Lower lobe of right lung (tissue), 2 donors: ENCODE measurements at regions not wholly inside any gene's neighbourhood (a gene's known extent, or its start where the extent isn't known, plus 50 kb on each side); places are given as distances from the start of the nearest gene placed in this dataset.
A peak's percentile ranks its signal among the peaks of the same experiment; 100 is the strongest.

ENCODE experiments used
- ATAC-seq, 2 donors: fragments of 200-7000 bp; cut with Tn5 transposase; one replicate each; pipeline ENCODE4 v1.9.1; 2020 to 2022; ENCODE audit warnings: mild to moderate bottlenecking in 2 of 2, moderate library complexity in 2 of 2
- DNase-seq: peaks from one replicate; pipeline ENCODE4 v3.0.0-alpha.2; 2020
- H3K27ac ChIP-seq: fragments of 200-600 bp; one replicate; pipeline ENCODE4 v1.8.0; 2022
- H3K27me3 ChIP-seq: fragments of 200-600 bp; one replicate; pipeline ENCODE4 v1.8.0; 2022; ENCODE audit warnings: low read depth
- H3K36me3 ChIP-seq: fragments of 200-600 bp; one replicate; pipeline ENCODE4 v1.8.0; 2022; ENCODE audit warnings: mild to moderate bottlenecking
- H3K4me1 ChIP-seq: fragments of 200-600 bp; one replicate; pipeline ENCODE4 v1.8.0; 2022
- H3K4me3 ChIP-seq: fragments of 200-600 bp; one replicate; pipeline ENCODE4 v1.8.0; 2022; ENCODE audit warnings: mild to moderate bottlenecking
- H3K9me3 ChIP-seq: fragments of 200-600 bp; one replicate; pipeline ENCODE4 v1.8.0; 2022
- intact Hi-C: fragments of 100-400 bp; cut with DNase I; formaldehyde crosslinking; loops from one replicate; pipeline ENCODE4 v1.11.0; 2022
- TF ChIP-seq, protein P1 (sequence below): fragments of 200-600 bp; IDR thresholded peaks from one replicate; pipeline ENCODE4 v1.8.0; 2022; ENCODE audit warnings: antibody characterized with exemption, mild to moderate bottlenecking
- donor health status: DM: no; HTN: yes; CAD: no; lungs with severe emphysema.

DNA sequence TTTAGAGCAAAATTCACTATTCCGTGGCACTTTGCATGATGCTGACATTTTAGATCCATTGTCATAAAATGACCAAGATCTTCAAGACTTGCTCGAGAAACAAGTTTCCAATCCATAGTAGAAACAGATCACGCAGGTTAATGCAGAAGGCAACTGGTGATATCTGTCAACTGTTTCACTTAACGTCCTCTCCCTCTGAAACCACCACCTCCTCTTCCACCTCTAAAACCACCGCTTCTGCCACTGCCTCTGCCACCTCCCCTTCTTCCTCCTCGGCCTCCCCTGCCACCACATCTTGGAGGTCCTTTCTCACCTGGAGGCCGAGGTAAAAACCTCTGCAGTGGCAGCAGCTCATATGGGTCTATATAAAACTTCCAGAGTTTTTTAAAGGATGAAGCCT is 84.6 kb upstream of the IRF2 start:
- no peaks in the 10 kb centered on the region for H3K9me3 ChIP-seq
- H3K4me1 ChIP-seq = no peaks in the 10 kb centered on the region
- TF ChIP-seq, protein P1, sequence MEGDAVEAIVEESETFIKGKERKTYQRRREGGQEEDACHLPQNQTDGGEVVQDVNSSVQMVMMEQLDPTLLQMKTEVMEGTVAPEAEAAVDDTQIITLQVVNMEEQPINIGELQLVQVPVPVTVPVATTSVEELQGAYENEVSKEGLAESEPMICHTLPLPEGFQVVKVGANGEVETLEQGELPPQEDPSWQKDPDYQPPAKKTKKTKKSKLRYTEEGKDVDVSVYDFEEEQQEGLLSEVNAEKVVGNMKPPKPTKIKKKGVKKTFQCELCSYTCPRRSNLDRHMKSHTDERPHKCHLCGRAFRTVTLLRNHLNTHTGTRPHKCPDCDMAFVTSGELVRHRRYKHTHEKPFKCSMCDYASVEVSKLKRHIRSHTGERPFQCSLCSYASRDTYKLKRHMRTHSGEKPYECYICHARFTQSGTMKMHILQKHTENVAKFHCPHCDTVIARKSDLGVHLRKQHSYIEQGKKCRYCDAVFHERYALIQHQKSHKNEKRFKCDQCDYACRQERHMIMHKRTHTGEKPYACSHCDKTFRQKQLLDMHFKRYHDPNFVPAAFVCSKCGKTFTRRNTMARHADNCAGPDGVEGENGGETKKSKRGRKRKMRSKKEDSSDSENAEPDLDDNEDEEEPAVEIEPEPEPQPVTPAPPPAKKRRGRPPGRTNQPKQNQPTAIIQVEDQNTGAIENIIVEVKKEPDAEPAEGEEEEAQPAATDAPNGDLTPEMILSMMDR = no peak
- no peaks in the 10 kb centered on the region for H3K27me3 ChIP-seq
- ATAC-seq (no peak), DNase-seq (no peak)
- intact Hi-C loops = no loop called here
- no peak overlapping the region for H3K27ac ChIP-seq
- no peak overlapping the region for H3K4me3 ChIP-seq
- no peaks in the 10 kb centered on the region for H3K36me3 ChIP-seq

DNA sequence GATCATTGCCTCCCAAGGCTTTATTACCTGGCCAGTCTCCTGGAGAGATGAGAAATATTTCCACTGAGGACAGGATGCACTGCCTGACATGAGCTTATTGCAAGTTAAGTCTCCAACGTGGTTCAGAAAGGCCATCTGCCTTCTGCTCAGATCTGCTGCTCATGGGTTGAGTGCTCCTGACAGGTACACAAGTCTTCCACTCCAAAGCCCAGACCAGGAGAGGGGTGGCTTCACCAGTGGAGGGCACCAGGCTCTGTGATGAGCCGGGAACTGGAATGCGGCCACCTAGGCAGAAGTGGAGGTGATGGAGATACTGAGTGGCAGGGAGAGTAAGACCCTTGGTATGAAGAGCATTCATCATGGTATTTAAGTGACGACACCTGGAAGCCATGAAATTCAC is 79.5 kb upstream of the IRF2 start:
- Histone ChIP-seq H3K36me3 (no peaks in the 10 kb centered on the region), H3K4me1 (no peaks in the 10 kb centered on the region), H3K9me3 (no peaks in the 10 kb centered on the region), H3K27ac (no peak overlapping the region), H3K4me3 (no peak overlapping the region), H3K27me3 (no peaks in the 10 kb centered on the region)
- DNase-seq = no peak
- TF ChIP-seq, protein P1 = no peak
- ATAC-seq = no peak
- intact Hi-C loops = no loop called here

DNA sequence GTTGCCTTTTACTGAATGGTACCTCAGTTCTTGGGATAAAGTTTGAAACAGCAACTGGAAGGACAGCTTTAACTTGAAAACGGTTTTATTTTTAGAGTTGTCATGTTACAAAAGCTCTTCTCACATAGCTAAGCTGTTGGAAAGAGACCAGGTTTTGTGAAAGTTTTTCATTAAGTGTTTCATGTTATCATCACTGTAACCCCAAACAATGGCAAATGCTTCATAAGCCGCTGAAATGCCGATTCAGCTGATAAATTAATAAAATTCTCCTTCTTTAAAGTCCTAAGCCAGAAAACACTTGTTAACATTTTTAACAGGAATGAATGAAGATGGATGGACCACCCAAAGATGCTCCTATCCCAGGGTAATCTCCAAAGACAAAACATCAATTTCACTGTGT is 76.1 kb upstream of the IRF2 start:
- Histone ChIP-seq H3K36me3 (no peaks in the 10 kb centered on the region), H3K4me1 (peaks cover 10% of the 10 kb centered on the region), H3K27ac (no peak overlapping the region), H3K4me3 (no peak overlapping the region), H3K9me3 (no peaks in the 10 kb centered on the region), H3K27me3 (no peaks in the 10 kb centered on the region)
- intact Hi-C loops = no loop called here
- ATAC-seq = no peak
- TF ChIP-seq, protein P1 = no peak
- no peak for DNase-seq

DNA sequence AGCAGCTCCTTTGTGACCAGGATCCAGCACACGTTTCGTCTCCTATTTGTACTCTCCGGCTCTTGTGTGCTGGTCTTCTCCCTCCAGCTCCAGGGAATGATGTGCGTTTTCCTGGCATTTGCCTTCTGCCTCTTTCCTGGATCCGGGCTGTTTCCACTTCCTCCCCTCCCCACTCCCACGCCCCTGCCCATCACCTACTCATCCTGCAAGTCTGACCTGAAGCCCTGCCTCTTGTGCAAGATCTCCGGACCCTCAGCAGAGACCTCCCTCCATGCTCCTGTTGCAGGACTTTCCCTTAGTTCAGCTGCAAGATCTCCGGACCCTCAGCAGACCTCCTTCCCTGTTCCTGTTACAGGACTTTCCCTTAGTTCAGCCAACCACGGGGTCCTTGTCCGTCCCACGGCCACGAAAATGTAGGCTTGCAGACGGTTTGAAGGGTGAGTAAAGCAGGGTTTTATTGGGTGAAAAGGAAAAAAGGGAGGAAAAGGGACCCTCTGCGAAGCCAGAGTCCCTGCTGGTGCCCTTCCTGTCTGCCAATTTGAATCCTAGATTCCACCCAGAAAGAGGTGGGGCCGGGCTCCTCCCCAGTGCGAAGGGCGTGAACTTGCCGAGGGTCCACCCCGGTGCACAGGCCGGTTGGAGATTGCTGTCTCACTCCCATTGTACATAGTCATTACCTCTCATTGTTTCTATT is 74.4 kb upstream of the IRF2 start:
- Histone ChIP-seq H3K4me1 (peaks cover 10% of the 10 kb centered on the region), H3K9me3 (no peaks in the 10 kb centered on the region), H3K36me3 (no peaks in the 10 kb centered on the region), H3K27me3 (no peaks in the 10 kb centered on the region), H3K4me3 (peak overlapping the region; percentile 37), H3K27ac (no peak overlapping the region)
- no peak for DNase-seq
- intact Hi-C loops = no loop called here
- TF ChIP-seq, protein P1 = no peak
- no peak for ATAC-seq

DNA sequence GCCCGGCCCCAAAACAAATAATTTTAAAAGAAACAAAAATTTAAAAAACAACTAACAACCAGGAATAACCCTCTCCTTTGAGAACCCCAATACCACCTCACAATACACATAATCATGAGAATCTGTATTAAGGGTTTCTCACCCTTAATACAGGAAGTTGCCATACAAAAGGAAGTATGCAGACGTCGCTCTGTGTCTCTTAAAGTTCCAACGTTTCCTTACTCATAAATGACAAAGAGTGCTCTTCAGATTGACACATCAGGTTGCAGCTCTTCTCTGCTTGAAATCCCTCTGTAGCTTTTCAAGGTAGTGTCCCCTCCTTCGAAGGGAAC is 73.9 kb upstream of the IRF2 start:
- peak in 1 of 2 donors; percentile 21 for ATAC-seq
- intact Hi-C loops = no loop called here
- peak overlapping the region; percentile 37 for H3K4me3 ChIP-seq

More for the DNA sequence above, 73.9 kb upstream of the IRF2 start:
- Histone ChIP-seq H3K9me3 (no peaks in the 10 kb centered on the region), H3K36me3 (no peaks in the 10 kb centered on the region), H3K27me3 (no peaks in the 10 kb centered on the region), H3K27ac (no peak overlapping the region), H3K4me1 (peaks cover 10% of the 10 kb centered on the region)
- DNase-seq = no peak
- TF ChIP-seq, protein P1 = no peak
